Astrocyte of the spinal cord (primary cell): ENCODE measurements at regions not wholly inside any gene's neighbourhood (a gene's known extent, or its start where the extent isn't known, plus 50 kb on each side); places are given as distances from the start of the nearest gene placed in this dataset.

Experiments
- DNase-seq: peaks from one replicate; pipeline ENCODE4 v3.0.0; 2011; ENCODE audit warnings: low read depth, low spot score
- H3K4me3 ChIP-seq: 2 replicates; pipeline ENCODE4 v1.5.1; 2011; ENCODE audit warnings: low read depth, mild to moderate bottlenecking, low read length, moderate library complexity
- in situ Hi-C: cut with HindIII; loops from 2 replicates; pipeline ENCODE4 v1.10.0; 2017; ENCODE audit warnings: low sequenced_read_pairs
- TF ChIP-seq, protein P1 (sequence below): IDR thresholded peaks from 2 replicates; pipeline ENCODE4 v1.5.1; 2012; ENCODE audit warnings: low read depth, mild to moderate bottlenecking, low read length, inconsistent platforms

DNA sequence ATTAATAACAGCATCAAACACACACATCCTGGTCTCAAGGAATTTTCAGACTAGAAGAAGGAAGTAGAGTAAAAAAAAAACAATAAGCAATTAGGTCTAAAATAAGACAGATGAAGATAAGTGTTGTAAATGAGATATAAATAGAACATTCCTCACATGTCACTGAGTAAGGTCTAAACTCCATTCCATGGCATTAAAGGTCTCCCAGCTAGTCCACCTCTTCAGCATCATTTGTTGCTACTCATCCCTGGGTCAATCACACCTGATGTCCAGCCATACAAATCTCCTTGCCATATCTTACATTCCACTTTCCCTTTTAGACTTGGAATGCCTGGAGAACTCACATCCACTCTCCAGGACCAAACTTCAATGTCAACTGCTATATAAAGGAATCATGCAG is 214.1 kb upstream of the KLF4 start:
- no peak for DNase-seq
- TF ChIP-seq, protein P1, sequence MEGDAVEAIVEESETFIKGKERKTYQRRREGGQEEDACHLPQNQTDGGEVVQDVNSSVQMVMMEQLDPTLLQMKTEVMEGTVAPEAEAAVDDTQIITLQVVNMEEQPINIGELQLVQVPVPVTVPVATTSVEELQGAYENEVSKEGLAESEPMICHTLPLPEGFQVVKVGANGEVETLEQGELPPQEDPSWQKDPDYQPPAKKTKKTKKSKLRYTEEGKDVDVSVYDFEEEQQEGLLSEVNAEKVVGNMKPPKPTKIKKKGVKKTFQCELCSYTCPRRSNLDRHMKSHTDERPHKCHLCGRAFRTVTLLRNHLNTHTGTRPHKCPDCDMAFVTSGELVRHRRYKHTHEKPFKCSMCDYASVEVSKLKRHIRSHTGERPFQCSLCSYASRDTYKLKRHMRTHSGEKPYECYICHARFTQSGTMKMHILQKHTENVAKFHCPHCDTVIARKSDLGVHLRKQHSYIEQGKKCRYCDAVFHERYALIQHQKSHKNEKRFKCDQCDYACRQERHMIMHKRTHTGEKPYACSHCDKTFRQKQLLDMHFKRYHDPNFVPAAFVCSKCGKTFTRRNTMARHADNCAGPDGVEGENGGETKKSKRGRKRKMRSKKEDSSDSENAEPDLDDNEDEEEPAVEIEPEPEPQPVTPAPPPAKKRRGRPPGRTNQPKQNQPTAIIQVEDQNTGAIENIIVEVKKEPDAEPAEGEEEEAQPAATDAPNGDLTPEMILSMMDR, result no peak
- in situ Hi-C loops, result no loop called here
- no peak overlapping the region for H3K4me3 ChIP-seq

DNA sequence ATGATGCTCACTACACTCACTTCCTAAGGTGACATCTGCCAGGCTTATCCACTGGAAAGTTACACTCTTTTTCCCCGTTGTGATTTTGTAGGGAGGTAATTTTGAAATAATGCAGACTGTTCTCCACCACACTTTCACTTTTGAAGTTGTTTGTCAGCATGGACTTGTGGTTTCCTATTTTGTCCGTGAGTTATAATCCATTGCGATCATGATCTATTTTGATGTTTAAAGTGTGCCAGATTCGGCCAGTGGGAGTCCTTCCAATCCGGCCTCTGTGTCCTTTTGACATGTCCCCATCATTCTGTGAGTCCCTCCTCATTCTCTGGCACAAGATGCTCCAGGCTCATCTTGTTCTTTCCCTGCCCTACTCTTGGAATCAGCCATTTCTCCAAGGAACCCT is 211.3 kb upstream of the KLF4 start:
- H3K4me3 ChIP-seq, result no peak overlapping the region
- TF ChIP-seq, protein P1, result no peak
- in situ Hi-C loops, result no loop called here
- no peak for DNase-seq

DNA sequence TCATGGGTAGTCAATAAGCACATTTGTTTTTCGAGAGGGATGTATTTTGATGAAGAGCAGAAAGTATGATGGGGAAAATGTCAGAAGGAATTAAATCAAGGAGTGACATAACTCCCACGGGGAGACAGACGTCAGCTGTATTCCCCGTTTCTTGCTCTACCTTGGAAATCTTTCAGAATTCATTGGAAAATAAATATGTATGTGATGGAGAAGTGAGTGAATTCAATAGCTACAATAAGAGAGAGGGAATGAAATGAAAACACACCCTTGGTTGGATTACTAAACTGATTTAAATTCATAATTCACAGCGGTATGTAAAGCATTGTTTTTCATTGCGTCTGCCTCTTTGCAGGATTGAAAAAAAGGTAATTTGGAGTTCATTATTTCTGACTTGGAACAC is 209.7 kb upstream of the KLF4 start:
- DNase-seq, result no peak
- TF ChIP-seq, protein P1, result no peak
- in situ Hi-C loops, result no loop called here
- H3K4me3 ChIP-seq, result no peak overlapping the region

DNA sequence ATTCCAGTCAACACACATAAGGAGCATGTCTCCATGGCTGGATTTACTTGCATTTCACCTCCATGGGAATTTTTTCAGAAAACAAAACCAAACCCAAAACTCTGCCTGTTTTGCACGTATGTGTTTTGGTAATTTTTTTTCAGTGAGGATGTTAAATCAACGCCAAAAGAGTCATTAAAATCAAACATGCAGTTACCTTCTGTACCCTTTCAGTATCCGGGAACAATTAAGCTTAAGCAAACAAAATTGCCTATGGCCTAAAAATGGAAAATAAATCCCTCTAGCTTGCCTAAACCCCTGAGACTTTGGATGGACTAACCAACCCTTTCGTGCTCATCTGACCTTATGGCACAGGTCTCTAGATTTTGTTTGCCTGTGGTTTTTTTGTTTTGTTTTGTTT is 209.2 kb upstream of the KLF4 start:
- in situ Hi-C loops, result no loop called here

DNA sequence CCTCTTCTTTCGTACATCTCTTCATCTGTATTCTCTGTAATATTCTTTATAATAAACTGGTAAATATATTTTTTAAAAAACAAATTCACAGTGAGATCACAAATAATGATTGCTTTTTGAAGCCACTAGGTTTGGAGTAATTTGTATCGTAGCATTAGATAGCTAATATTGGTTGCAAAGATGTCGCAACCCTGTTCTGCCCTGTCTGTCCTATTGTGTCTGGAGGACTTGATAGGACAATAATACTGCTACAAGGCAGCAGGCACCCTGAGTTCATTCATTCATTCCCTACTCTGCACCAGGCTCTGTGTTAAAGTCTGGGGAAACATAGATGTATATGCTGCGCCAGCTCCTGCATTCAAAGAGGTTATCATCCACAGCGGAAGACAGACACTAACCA is 206.7 kb upstream of the KLF4 start:
- no peak for DNase-seq
- in situ Hi-C loops, result no loop called here
- H3K4me3 ChIP-seq, result no peak overlapping the region
- TF ChIP-seq, protein P1, result no peak

More for the DNA sequence above, 209.2 kb upstream of the KLF4 start:
- no peak overlapping the region for H3K4me3 ChIP-seq
- TF ChIP-seq, protein P1, result no peak
- no peak for DNase-seq

DNA sequence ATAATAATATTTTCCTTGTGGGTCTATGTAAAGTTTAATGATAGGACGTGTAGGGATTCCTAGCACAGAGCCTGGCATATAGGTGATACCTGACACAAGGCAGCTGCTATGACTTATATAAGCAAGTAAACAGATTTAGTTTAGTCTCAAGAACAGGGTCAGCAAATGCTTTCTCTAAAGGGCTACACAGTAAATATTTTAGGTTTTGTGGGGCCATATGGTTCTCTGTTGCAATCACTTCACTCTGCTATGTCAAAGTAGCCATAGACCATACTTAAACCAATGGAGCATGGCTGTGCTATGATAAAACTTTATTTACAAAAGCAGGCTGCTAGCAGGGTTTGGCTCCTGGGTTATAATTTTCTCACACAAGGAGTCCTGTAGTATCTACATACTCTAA is 204.8 kb upstream of the KLF4 start:
- TF ChIP-seq, protein P1, result no peak
- no peak overlapping the region for H3K4me3 ChIP-seq
- in situ Hi-C loops, result no loop called here
- DNase-seq, result no peak
